ENCODE measurements at regions not wholly inside any gene's neighbourhood (a gene's known extent, or its start where the extent isn't known, plus 50 kb on each side); places are given as distances from the start of the nearest gene placed in this dataset.

GRCh38 chr11:44416776-44417175, 106.8 kb upstream of the ALX4 start:
- TF ChIP-seq ZBTB43 (CRISPR knock-in tag; IDR thresholded peaks at IDR 0.05) (no peak), CREB1 (CRISPR knock-in tag; IDR thresholded peaks at IDR 0.05) (no peak), CTCF (IDR thresholded peaks at IDR 0.05) (no peak), ATF1 (CRISPR knock-in tag; IDR thresholded peaks at IDR 0.05) (no peak), USF1 (CRISPR knock-in tag; IDR thresholded peaks at IDR 0.05) (no peak), FOXP4 (CRISPR knock-in tag; IDR thresholded peaks at IDR 0.05) (no peak), ATF2 (CRISPR knock-in tag; IDR thresholded peaks at IDR 0.05; ENCODE audit: borderline replicate concordance, low read depth) (no peak), SMAD3 (CRISPR knock-in tag; IDR thresholded peaks at IDR 0.05; ENCODE audit: borderline replicate concordance) (no peak), SP1 (CRISPR knock-in tag; conservative IDR thresholded peaks at IDR 0.05) (no peak), ZNF138 (CRISPR knock-in tag; conservative IDR thresholded peaks at IDR 0.05) (no peak)
